HG03103 (cell line): ENCODE measurements at regions not wholly inside any gene's neighbourhood (a gene's known extent, or its start where the extent isn't known, plus 50 kb on each side); places are given as distances from the start of the nearest gene placed in this dataset.

ENCODE experiments used
- ATAC-seq: cut with Tn5 transposase; IDR thresholded peaks from one replicate; pipeline ENCODE4 v1.9.1; 2021; ENCODE audit warnings: low read depth; ENCODE audit not compliant: unreplicated experiment

DNA sequence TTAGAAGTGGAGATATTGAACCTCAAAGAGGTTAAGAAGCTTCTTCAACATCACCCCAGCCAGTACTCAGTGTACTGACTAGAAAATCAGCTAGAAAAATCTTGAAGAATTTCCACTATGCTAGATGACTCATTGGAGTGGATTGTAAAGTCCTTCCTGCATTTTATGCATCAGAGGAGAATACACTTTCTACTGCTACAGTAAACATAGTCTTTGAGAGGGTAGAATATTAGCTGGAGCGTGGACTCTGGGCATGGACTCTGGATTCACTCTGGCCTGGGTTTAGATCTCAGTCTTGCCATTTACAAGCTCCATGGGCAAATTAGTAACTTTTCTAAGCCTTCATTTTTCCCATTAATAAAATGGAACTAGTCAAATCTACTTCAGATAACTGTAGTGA is 215.9 kb downstream of the IRS1 start:
- no peak for ATAC-seq

DNA sequence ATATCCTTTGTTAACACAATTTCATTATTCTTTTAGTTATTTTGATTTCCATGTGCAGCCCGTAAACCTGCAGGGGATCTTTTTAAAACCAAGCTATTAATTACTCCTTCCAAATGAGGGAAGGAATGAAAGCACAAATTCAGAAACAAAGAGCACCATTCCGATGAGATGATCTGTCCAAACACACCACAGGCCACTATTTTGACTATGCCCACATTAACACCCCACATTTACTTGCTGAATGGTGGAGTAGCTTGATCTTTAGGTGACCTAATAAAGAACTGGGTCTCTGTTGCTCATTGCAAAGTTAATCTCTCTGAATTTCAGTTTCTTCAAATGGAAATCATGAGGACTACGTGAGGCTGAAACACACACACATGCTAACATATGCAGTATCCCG is 218.0 kb downstream of the IRS1 start:
- no peak for ATAC-seq

GRCh38 chr2:226581004-226581403 is 218.6 kb downstream of the IRS1 start:
- ATAC-seq: no peak

GRCh38 chr2:226580403-226580802 is 219.2 kb downstream of the IRS1 start:
- no peak for ATAC-seq

DNA sequence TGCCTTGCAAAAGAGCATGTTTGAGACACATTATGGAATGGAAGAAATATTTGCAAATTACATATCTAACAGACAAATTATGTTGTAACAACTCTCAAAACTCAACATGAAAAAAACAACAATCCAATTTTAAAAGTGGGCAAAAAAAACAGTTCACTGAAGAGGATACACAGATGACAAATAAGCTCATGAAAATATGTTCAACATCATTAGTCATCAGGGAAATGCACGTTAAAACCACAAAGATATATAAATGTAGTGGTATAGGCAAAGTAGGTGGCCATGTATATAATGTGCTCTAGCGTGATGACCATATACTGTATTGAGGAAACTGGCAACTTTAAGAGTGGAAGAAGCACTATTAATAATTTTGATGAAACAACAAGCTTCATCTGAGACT is 220.1 kb downstream of the IRS1 start:
- no peak for ATAC-seq

DNA sequence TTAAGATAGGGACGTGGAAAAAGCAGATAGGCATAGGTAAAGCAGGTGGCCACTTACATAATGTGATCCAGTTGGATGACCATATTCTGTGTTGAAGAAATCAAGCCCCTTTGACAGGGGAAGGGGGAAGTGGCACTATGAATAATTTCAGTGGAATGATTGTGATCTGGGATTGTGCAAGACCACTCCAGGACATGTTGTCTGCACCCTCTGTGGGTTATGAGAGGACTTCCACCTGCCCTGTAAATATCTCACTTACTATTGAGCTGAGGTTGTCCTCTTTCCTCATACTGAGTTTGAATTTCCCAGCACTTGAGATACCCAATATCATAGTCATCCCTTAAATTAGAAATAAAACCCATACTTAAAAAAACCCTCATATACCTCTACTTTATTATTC is 220.7 kb downstream of the IRS1 start:
- no peak for ATAC-seq

GRCh38 chr2:226578373-226578772 is 221.2 kb downstream of the IRS1 start:
- ATAC-seq: no peak

- ATAC-seq: no peak
Observed at GRCh38 chr2:226575928-226576327, 223.7 kb downstream of the IRS1 start.

DNA sequence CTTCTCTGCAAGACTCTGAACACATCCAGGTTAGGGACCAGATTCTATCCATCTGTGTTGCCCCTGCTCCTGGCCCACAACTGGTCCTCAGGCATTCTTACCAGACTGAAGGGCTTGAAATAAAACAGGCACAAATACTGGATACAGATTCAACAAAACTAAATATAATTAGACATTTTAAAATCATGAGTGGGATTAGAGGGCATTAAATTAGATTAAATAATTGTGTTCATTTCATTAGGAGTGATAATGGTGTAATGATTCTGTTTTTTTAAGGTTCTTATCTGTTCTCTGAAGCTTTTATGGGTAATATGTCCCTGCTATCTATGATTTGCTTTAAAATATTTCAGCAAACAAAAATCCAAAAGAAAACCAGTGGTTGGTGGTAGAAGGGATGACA is 226.5 kb downstream of the IRS1 start:
- ATAC-seq: no peak

- ATAC-seq: no peak
Observed at GRCh38 chr2:226564667-226565066, 235.0 kb downstream of the IRS1 start.

DNA sequence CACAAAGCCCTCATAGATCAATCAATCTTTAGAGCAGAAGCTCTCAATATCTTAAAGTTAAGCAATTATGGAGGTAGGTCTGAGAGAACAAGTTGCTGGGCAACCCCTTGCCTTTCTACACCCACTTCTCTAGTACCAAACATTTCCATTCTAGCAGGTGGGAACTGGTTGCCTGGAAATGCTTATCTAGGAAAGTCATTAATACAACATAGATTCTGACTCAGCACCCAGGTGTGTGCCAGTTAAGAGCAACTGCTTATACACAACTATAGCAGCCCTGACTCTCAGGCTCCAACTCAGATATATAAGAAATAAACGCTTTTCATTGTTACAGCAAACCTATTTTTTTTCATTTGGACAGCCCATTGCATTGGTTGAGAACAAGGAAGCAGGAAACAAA is 237.7 kb downstream of the IRS1 start:
- ATAC-seq: no peak

DNA sequence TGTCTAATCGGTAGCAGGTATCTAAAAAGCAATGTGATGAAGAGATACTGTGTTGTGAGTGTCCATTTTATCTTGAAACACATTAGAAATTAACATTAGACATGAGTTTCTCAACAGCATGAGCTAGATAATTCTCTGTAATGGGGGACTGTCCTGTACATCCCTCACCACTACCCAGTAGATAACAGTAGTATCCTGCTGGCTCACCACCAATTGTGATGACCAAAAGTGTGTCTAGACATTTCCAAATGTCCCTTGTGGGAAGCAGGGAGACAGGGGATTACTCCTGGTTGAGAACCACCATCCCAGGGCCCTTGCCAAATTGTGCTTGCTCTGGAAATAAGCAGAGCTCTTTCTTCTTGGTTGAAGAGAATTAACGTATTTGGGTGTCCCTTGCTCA is 239.3 kb downstream of the IRS1 start:
- ATAC-seq: no peak

- ATAC-seq: no peak
Observed at GRCh38 chr2:226559536-226559935, 240.1 kb downstream of the IRS1 start.

- ATAC-seq: no peak
Observed at GRCh38 chr2:226558418-226558817, 241.2 kb downstream of the IRS1 start.

GRCh38 chr2:226556050-226556449 is 243.6 kb downstream of the IRS1 start:
- ATAC-seq: no peak

- ATAC-seq: no peak
Observed at GRCh38 chr2:226554701-226555100, 244.9 kb downstream of the IRS1 start.

DNA sequence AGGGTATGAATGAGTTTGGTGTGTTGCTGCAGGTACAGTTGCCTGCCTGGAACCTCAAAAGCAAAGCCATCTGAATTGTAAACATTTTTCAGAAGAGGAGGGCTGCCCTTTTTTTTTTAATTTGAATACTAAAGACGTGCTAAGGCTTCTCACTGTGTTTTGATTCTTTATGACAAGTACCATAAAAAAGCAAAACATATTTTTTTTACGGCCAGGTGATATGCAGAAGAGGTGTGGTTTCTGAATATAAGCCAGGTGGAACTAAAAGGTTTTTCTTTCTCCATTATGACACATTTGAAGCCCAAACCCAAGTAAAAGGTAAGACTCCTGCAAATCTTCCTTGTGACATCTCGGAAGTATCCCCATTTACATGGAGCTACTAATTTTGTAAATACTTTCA is 246.3 kb downstream of the IRS1 start:
- no peak for ATAC-seq

DNA sequence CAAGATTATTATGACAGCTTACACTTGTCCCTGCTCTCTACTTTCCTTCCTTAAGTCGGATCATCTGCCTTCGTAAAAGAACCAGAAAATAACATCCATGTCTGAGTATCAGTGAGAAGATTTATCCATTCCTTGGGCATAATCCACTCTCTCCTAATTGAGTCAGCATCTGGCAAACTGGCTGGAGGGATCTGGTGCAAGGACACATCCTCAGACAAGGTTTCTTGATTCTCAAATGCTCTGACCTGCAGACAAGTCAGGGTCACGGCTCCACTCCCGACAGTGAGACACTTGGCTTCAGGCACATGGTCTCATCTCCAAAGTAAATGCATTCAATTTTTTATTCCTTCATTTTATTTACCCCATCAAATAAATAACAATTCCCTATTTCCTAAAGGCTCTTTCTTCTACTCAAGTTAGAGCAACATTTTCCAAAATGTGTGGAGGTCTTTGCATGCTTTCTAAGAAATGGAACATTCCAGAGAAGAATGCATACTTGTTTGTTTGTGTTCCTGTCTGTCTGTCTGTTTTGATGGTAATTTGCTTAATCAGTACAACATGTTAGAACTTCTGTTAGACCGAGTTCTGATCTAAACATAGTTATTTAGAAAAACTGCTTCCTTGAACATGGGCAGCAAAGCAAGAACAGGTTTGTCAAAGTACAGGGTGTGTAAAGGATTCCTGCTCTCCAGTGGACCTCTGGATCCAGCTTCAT is 246.9 kb downstream of the IRS1 start:
- no peak for ATAC-seq

DNA sequence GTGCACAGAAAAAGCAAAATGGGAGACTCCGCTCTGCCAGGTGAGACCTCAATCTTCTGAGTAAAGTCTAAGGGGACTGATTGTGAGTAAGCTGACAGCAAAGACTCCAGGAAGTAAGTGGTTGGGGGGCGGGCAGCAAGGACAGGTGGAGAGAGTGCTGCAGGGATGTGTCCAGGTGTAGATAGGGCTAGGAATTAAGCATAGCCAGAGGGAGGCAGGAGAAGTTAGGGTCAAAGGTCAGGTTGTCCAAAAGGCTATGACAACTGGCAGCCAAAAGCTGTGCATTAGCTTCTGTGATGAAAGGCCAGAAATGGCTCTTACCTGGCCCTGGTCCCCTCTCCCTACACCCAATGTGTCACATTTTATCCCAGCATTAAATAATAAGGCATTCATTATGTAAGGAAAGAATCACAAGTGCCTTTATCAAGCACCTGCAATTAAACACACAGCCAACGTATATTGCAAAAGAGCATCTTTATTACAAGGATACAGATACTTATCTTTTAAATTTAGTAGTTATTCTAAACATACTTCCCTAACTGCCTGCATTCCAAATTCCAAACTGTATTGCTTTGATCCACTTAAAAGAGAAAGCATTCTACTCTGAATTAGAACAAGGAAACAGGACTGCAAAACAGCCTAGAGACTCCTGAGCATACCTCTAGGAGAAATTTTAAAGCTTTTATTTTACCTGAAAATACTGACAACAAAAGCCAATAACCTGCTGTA is 247.9 kb downstream of the IRS1 start:
- no peak for ATAC-seq

DNA sequence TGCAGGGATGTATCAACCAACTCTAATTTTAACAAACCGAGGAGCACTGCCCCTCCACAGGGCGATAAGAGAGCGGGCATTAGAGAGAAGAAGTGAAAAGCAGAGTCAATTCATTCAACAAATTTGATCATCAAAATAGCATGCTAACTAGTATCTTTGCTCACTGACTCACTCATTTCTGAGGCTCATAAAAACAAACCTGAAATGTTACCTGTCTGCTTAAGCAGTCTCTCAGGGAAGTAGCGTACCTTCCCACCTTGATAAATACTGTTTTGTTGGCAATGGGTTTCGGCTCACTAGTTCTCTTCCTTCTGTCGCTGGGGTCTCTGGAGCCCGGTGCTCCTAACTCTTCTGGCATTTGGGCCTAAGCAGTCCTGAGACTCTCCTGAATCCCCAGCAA is 248.8 kb downstream of the IRS1 start:
- ATAC-seq: no peak

DNA sequence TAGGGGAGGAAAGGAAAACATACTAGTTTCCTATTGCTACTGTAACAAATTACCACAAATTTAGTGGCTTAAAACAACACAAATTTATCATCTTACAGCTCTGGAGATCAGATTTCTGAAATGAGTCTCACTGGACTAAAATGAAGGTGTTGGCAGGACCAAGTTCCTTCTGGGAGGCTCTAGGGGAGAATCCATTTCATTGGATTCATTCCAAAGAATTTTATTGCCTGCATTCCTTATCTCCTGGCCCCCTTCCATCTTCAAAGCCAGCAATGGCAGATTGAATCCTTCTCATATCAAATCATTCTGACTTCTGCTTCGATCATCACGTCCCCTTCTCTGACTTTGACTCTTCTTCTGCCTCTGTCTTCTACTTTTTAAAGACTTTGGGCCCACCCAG is 250.9 kb downstream of the IRS1 start:
- no peak for ATAC-seq

- no peak for ATAC-seq
Observed at GRCh38 chr2:226544596-226545210, 254.9 kb downstream of the IRS1 start.
